H9 (cell line): ENCODE measurements at regions not wholly inside any gene's neighbourhood (a gene's known extent, or its start where the extent isn't known, plus 50 kb on each side); places are given as distances from the start of the nearest gene placed in this dataset.

ENCODE experiments used
- DNase-seq: peaks from one replicate; pipeline ENCODE4 v3.0.0-alpha.2; 2017
- H2AFZ ChIP-seq: one replicate; pipeline ENCODE4 v1.6.1; 2013; ENCODE audit warnings: mild to moderate bottlenecking, low read length, control low read depth, moderate library complexity
- H2AK5ac ChIP-seq: 2 replicates; pipeline ENCODE4 v1.6.1; 2013; ENCODE audit warnings: low read length, control low read depth, mixed read lengths; ENCODE audit not compliant: insufficient read length
- H2BK120ac ChIP-seq: one replicate; pipeline ENCODE4 v1.6.1; 2013; ENCODE audit warnings: low read depth, mild to moderate bottlenecking, low read length, control low read depth, inconsistent platforms; ENCODE audit not compliant: poor library complexity, severe bottlenecking
- H2BK12ac ChIP-seq: 2 replicates; pipeline ENCODE4 v1.6.1; 2013; ENCODE audit warnings: low read length, control low read depth, mixed read lengths, low read depth; ENCODE audit not compliant: insufficient read length
- H2BK15ac ChIP-seq: 2 replicates; pipeline ENCODE4 v1.6.1; 2013; ENCODE audit warnings: low read depth, low read length, control low read depth
- H2BK20ac ChIP-seq: one replicate; pipeline ENCODE4 v1.6.1; 2013; ENCODE audit warnings: low read depth, mild to moderate bottlenecking, low read length, control low read depth, inconsistent platforms; ENCODE audit not compliant: poor library complexity, severe bottlenecking
- H2BK5ac ChIP-seq: 2 replicates; pipeline ENCODE4 v1.6.1; 2013; ENCODE audit warnings: low read length, control low read depth, mixed read lengths; ENCODE audit not compliant: insufficient read length
- H3K14ac ChIP-seq: 2 replicates; pipeline ENCODE4 v1.6.1; 2013; ENCODE audit warnings: low read length, control low read depth; ENCODE audit not compliant: insufficient read depth
- H3K18ac ChIP-seq: 2 replicates; pipeline ENCODE4 v1.6.1; 2013; ENCODE audit warnings: low read depth, mild to moderate bottlenecking, mixed read lengths, low read length, control low read depth; ENCODE audit not compliant: insufficient read length
- H3K23ac ChIP-seq: 2 replicates; pipeline ENCODE4 v1.6.1; 2013; ENCODE audit warnings: low read length, control low read depth, mixed read lengths, low read depth; ENCODE audit not compliant: insufficient read length
- H3K23me2 ChIP-seq: 2 replicates; pipeline ENCODE4 v1.6.1; 2013; ENCODE audit warnings: low read depth, mild to moderate bottlenecking, mixed read lengths, low read length, control low read depth; ENCODE audit not compliant: insufficient read length, poor library complexity, severe bottlenecking
- H3K27ac ChIP-seq: 2 replicates; pipeline ENCODE4 v1.5.1; 2013; ENCODE audit warnings: low read length, control low read depth, mixed read lengths, low read depth; ENCODE audit not compliant: insufficient read length
- H3K27me3 ChIP-seq: 2 replicates; pipeline ENCODE4 v1.6.1; 2013; ENCODE audit warnings: low read length, control low read depth, inconsistent platforms; ENCODE audit not compliant: insufficient read depth
- H3K4ac ChIP-seq: 2 replicates; pipeline ENCODE4 v1.6.1; 2013; ENCODE audit warnings: low read depth, mild to moderate bottlenecking, control low read depth, inconsistent platforms, low read length, moderate library complexity
- H3K4me1 ChIP-seq: 2 replicates; pipeline ENCODE4 v1.6.1; 2013; ENCODE audit warnings: low read length, control low read depth, inconsistent platforms; ENCODE audit not compliant: insufficient read depth
- H3K4me2 ChIP-seq: 2 replicates; pipeline ENCODE4 v1.6.1; 2013; ENCODE audit warnings: low read length, control low read depth, mixed read lengths; ENCODE audit not compliant: insufficient read length, insufficient read depth
- H3K56ac ChIP-seq: 2 replicates; pipeline ENCODE4 v1.6.1; 2013; ENCODE audit warnings: low read depth, mild to moderate bottlenecking, mixed read lengths, low read length, control low read depth; ENCODE audit not compliant: insufficient read length
- H3K79me1 ChIP-seq: 2 replicates; pipeline ENCODE4 v1.6.1; 2013; ENCODE audit warnings: low read depth, mild to moderate bottlenecking, moderate library complexity, low read length, control low read depth, inconsistent platforms; ENCODE audit not compliant: insufficient read depth, poor library complexity, severe bottlenecking
- H3K79me2 ChIP-seq: 2 replicates; pipeline ENCODE4 v1.6.1; 2013; ENCODE audit warnings: low read length, control low read depth, inconsistent platforms; ENCODE audit not compliant: insufficient read depth
- H3K9ac ChIP-seq: 2 replicates; pipeline ENCODE4 v1.6.1; 2013; ENCODE audit warnings: low read length, control low read depth, mixed read lengths; ENCODE audit not compliant: insufficient read length; ENCODE audit errors: extremely low read depth
- H3K9me3 ChIP-seq: one replicate; pipeline ENCODE4 v1.6.1; 2013; ENCODE audit warnings: low read depth, low read length, inconsistent platforms; ENCODE audit not compliant: control insufficient read depth
- H3T11ph ChIP-seq: one replicate; pipeline ENCODE4 v1.6.1; 2013; ENCODE audit warnings: mild to moderate bottlenecking, low read length, control low read depth, inconsistent platforms
- H4K20me1 ChIP-seq: one replicate; pipeline ENCODE4 v1.6.1; 2013; ENCODE audit not compliant: control insufficient read depth, insufficient read length, insufficient read depth
- H4K5ac ChIP-seq: 2 replicates; pipeline ENCODE4 v1.6.1; 2013; ENCODE audit warnings: low read depth, mild to moderate bottlenecking, mixed read lengths, low read length, control low read depth; ENCODE audit not compliant: insufficient read length
- H4K8ac ChIP-seq: replicated peaks from 2 replicates; pipeline ENCODE4 v1.6.1; 2013; ENCODE audit warnings: low read length, control low read depth, mixed read lengths, low read depth; ENCODE audit not compliant: insufficient read length
- H4K91ac ChIP-seq: 2 replicates; pipeline ENCODE4 v1.6.1; 2013; ENCODE audit warnings: low read depth, mild to moderate bottlenecking, moderate library complexity, mixed read lengths, low read length, control low read depth; ENCODE audit not compliant: insufficient read length
- H3K27ac Mint-ChIP-seq, 3 experiments: 2 replicates in 2 of 3; 3 replicates in 1 of 3; pipeline ENCODE4 v1.8.0; 2020 to 2021; ENCODE audit warnings: mixed read lengths in 3 of 3, mild to moderate bottlenecking in 1 of 3, moderate library complexity in 1 of 3
- H3K27me3 Mint-ChIP-seq: 2 replicates; pipeline ENCODE4 v1.8.0; 2021; ENCODE audit warnings: low read depth, mild to moderate bottlenecking, moderate library complexity, mixed read lengths
- H3K36me3 Mint-ChIP-seq, 3 experiments: 2 replicates in 2 of 3; 3 replicates in 1 of 3; pipeline ENCODE4 v1.8.0; 2020 to 2021; ENCODE audit warnings: low read depth in 3 of 3, mixed read lengths in 3 of 3; ENCODE audit not compliant: insufficient read depth in 1 of 3
- H3K4me1 Mint-ChIP-seq, 2 experiments: 2 replicates each; pipeline ENCODE4 v1.8.0; 2020; ENCODE audit warnings: mixed read lengths in 2 of 2
- H3K4me3 Mint-ChIP-seq, 2 experiments: 2 replicates in 1 of 2; 3 replicates in 1 of 2; pipeline ENCODE4 v1.8.0; 2020 to 2021; ENCODE audit warnings: mild to moderate bottlenecking in 2 of 2, mixed read lengths in 2 of 2, moderate library complexity in 1 of 2
- H3K9me3 Mint-ChIP-seq, 2 experiments: 2 replicates in 1 of 2; 3 replicates in 1 of 2; pipeline ENCODE4 v1.8.0; 2020; ENCODE audit warnings: mild to moderate bottlenecking in 2 of 2, mixed read lengths in 2 of 2, moderate library complexity in 1 of 2
- CTCF ChIP-seq: fragments of 200-600 bp; sonication (generic); conservative IDR thresholded peaks from 3 replicates; pipeline ENCODE4 v1.8.0; 2021; ENCODE audit warnings: antibody characterized with exemption, mild to moderate bottlenecking
- WGBS: extraction: QIAGEN DNeasy Blood & Tissue Kit; methylation state at CpG from one replicate; pipeline ENCODE4 v1.1.7; 2013; ENCODE audit warnings: missing lambda C conversion rate, low lambda C conversion rate, mixed read lengths; ENCODE audit not compliant: insufficient read length; ENCODE audit errors: extremely low coverage; 5-methylcytosine and 5-hydroxymethylcytosine counted together

GRCh38 chr4:177242651-177243286 is 66.9 kb upstream of the NEIL3 start:
- H3K23ac ChIP-seq, result no peak overlapping the region
- H3K27ac Mint-ChIP-seq, result no peak overlapping the region

More at GRCh38 chr4:177242651-177243286, 66.9 kb upstream of the NEIL3 start:
- Histone ChIP-seq H3K27ac (no peak overlapping the region), H3K4ac (no peak overlapping the region), H4K5ac (no peak overlapping the region), H3K14ac (no peak overlapping the region), H3K18ac (no peak overlapping the region), H3K27me3 (no peaks in the 10 kb centered on the region), H3K79me2 (no peaks in the 10 kb centered on the region), H3K4me1 (no peaks in the 10 kb centered on the region), H2AFZ (no peak overlapping the region), H3K56ac (no peak overlapping the region), H2BK20ac (no peak overlapping the region), H3K9ac (no peak overlapping the region), H2BK120ac (no peak overlapping the region), H3K9me3 (no peaks in the 10 kb centered on the region), H3K23me2 (no peaks in the 10 kb centered on the region), H2BK5ac (no peak overlapping the region), H4K8ac (no peak overlapping the region), H3K4me2 (no peak overlapping the region), H2BK15ac (no peak overlapping the region), H3T11ph (no peak overlapping the region), H4K20me1 (no peaks in the 10 kb centered on the region), H3K79me1 (no peaks in the 10 kb centered on the region), H4K91ac (no peak overlapping the region), H2BK12ac (no peak overlapping the region), H2AK5ac (no peak overlapping the region)
- Mint-ChIP-seq H3K4me3 (no peak overlapping the region), H3K36me3 (peaks cover 0 to 4% (median 0%) of the 10 kb centered on the region in 3 experiments; a peak in 1 of 7 replicates), H3K9me3 (no peaks in the 10 kb centered on the region), H3K4me1 (no peaks in the 10 kb centered on the region), H3K27me3 (no peaks in the 10 kb centered on the region)
- no peak for TF ChIP-seq CTCF
- WGBS, result no CpG with 5 or more reads among the region's 7 CpGs
- no peak for DNase-seq
